HG03521 (cell line): ENCODE measurements at regions not wholly inside any gene's neighbourhood (a gene's known extent, or its start where the extent isn't known, plus 50 kb on each side); places are given as distances from the start of the nearest gene placed in this dataset.

Experiments
- ATAC-seq: cut with Tn5 transposase; IDR thresholded peaks from one replicate; pipeline ENCODE4 v1.9.1; 2021; ENCODE audit warnings: mild to moderate bottlenecking, moderate library complexity; ENCODE audit not compliant: unreplicated experiment

DNA sequence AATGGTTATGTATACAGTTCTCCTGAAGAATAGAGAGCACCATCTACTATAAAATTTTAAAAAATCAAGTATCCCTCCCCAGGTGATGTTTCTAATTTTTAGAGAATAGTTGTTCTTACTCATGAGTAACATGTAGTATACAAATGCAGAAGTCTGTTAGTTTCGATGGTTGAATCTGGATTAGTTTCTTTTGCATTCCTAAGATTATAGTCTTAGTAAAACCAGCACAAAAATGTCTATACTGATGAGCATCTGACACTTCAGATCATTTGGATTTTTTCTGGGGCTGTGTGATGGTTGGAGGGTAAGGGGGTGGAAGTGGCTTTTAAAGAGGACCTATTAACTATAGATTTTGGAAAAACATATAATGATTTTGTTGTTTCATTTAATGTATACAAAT lies 167.3 kb upstream of the SGO1 start:
- no peak for ATAC-seq

- ATAC-seq = no peak
Observed at GRCh38 chr3:20352546-20353179, 166.7 kb upstream of the SGO1 start.

- no peak for ATAC-seq
Observed at GRCh38 chr3:20350449-20350848, 164.4 kb upstream of the SGO1 start.

GRCh38 chr3:20346916-20347315 lies 160.9 kb upstream of the SGO1 start:
- no peak for ATAC-seq

DNA sequence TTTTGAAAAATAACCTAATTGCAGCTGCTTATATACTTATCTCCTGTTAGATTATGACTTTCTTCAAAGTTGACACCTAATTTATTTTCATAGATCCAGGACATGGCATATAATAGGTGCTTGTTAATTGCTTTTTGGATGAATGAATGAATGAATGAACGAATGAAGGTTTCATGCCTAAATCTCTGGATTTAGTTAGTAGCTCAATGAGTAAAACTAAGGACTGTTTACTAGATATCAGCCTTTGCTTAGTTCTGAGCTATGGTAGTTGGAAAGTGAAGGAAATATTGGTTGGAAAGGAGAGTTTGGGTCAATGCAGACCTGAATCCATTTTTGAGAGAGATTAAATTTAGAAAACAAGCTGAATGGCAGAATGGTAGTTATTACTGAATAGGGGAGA lies 160.4 kb upstream of the SGO1 start:
- ATAC-seq = no peak

DNA sequence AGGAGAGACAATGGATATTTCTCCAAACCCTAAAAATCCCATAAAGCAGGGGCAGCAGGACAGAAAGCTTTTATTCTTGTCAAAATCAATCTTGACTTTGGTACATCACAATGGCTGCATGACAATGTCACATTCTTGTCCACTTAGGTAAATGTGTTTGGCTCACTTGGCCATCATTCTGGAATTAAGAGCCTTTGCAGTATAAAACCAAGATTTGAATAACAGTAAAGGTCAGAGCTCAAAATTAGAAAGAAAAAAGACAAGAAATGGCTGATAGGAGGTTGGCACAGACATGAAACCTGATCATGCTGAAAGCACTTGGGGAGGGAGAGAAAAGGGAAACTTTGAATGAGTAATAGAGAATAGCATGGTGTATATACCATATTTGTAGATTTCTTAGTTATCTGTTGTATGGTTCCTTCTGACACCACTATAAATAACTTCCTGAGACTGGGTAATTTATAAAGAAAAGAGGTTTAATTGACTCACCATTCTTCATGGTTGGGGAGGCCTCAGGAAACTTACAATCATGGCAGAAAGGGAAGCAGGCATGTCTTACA lies 158.5 kb upstream of the SGO1 start:
- no peak for ATAC-seq

- no peak for ATAC-seq
Observed at GRCh38 chr3:20343790-20344189, 157.8 kb upstream of the SGO1 start.

GRCh38 chr3:20340324-20340928 lies 154.4 kb upstream of the SGO1 start:
- peak; percentile 78 for ATAC-seq

DNA sequence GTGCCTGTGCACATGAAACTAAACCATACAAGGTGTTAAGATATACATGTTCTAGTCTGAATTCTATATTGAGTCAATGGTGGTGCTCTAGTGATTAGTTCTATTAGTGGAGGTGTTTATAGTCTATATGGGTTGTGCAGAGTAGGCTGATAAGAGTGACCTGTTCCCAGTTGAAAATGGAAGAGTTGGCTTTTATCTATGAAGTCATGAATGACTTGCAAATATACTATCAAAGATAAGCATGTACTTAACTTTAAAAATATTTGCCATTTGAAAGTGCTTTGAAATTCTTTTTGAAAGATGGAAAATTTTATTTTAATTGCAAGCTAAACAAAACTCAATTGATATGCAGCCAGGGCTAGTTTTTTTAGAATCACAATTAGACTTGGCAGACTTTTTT lies 150.6 kb upstream of the SGO1 start:
- no peak for ATAC-seq

DNA sequence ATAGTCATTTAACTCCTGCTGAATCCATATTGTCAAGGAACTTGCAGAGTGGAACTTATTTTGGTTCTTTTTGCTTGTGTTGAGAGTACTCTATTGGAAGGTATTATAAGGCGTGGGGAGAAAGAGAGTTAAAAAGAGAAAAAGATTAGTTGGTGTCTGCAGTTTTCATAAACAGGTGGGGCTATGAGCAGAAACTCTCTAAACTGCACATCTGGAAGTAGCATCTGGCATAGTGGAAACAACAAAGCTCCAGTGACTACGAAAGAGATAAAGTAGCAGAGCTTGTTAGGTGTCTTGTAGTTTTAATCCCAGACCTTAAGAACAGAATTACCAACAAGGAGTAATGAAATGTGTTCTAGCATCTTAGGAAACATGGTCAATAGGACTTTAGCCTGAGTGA lies 148.8 kb upstream of the SGO1 start:
- ATAC-seq = no peak

GRCh38 chr3:20327889-20328288 lies 141.9 kb upstream of the SGO1 start:
- ATAC-seq = no peak

- ATAC-seq = no peak
Observed at GRCh38 chr3:20326541-20326940, 140.5 kb upstream of the SGO1 start.

DNA sequence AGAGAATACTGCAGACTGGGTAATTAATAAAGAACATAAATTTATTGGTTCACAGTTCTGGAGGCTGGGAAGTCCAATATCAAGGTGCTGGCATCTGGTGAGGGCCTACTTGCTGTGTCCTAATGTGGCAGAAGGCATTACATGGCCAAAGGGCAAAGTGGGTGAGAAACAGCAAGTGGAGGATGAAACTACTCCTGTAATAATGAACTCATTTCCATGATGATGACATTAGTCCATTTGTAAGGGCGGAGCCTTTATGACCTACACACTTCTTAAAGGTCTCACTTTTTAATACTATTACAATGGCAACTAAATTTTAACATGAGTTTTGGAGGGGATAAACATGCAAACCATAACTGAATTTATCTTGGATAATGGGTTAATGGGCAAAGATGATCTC lies 139.6 kb upstream of the SGO1 start:
- ATAC-seq = no peak

GRCh38 chr3:20324664-20325478 lies 138.9 kb upstream of the SGO1 start:
- peak; percentile 96 for ATAC-seq

GRCh38 chr3:20323307-20323927 lies 137.4 kb upstream of the SGO1 start:
- ATAC-seq = no peak

DNA sequence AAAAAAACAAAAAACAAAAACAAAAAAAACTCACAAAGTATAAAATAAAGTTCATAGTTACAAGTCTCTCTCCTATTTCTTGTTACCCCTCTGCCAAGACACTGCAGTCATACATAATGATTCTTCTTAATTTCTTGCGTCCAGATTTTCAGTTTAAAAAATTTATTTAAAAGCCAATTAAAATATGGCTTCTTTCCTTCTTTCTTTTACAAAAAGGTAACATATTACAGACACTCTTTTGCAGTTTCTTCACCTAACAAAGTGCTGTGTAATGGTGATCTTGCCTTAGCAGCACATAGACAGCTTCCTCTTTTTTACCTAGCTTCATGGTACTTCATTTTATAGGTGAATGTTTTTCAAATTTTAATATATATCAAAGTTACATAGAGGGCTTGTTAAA lies 136.1 kb upstream of the SGO1 start:
- ATAC-seq = no peak

DNA sequence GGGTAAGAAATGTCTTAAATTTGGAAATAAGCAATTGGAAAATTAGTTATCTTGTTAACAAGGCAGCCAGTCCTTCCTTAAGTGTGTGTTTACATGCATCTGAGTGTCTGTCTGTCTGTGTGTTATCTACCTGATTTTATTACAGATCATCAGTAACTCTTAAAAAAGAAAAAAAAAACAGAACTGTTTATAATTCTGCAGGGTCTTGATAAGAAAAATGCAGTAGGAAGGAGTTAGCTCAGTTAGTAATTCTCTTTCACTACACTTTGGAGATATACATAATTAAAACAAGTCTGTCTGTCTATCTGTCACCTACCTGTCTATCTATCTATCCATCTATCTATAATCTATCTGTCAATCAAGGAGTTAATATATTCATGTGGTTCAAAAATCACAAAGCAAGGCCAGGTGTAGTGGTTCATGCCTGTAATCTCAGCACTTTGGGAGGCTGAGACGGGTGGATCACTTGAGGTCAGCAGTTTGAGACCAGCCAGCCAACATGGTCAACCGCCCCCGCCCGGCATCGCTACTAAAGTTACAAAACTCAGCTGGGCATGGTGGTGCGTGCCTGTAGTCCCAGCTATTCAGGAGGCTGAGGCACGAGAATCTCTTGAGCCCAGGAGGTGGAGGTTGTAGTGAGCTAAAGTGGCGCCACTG lies 135.5 kb upstream of the SGO1 start:
- no peak for ATAC-seq

DNA sequence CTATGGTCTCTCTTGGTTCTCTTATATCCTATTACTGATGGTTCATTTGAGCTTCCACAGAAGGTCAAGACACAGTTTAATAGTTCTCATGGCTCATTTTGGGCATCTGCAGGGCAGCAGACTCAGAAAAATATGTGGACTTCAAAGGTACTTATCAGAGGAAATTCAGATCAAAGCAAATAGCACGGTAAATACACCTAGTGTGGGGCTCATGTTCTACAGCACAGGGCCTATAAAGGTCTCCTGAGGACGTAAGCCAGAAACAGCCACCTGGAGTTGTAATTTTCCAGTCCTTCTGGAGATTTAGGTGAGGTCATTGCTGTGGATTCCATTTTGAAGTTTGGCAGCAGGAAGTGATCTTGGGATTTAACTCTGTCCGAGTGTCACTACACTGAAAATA lies 134.5 kb upstream of the SGO1 start:
- ATAC-seq = no peak

GRCh38 chr3:20319551-20319950 lies 133.5 kb upstream of the SGO1 start:
- ATAC-seq = no peak

DNA sequence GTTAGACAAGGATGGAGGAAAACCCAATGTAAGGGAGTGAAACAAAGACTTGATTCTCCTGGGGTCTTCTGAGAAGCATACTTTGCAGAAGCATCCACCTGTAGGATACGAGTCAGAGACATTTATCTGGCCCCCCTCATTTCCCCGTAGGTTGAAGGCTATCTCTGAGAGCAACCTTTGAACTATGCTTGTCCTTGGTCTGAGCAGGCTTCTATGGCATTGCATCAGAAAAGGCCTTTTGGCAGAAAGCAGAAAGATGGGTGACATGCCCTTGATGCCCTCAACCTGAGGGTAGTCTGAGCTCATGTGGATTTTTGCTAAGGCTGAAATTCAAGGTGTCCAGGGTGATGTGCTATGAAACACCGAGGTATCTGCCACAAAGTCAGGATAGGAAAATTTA lies 131.6 kb upstream of the SGO1 start:
- ATAC-seq = no peak

- no peak for ATAC-seq
Observed at GRCh38 chr3:20316238-20316637, 130.2 kb upstream of the SGO1 start.
